HEK293 (cell line): ENCODE measurements at regions not wholly inside any gene's neighbourhood (a gene's known extent, or its start where the extent isn't known, plus 50 kb on each side); places are given as distances from the start of the nearest gene placed in this dataset.

ENCODE experiments used
- CTCF ChIA-PET: fragments of 350-600 bp; formaldehyde crosslinking; extraction: SDS; loops from one replicate; lab custom pipeline; 2021; ENCODE audit warnings: antibody characterized with exemption; lab: Yijun Ruan, JAX
- POLR2A ChIA-PET: fragments of 300-600 bp; formaldehyde crosslinking; extraction: SDS; loops from one replicate; lab custom pipeline; 2020; ENCODE audit warnings: antibody characterized with exemption, inconsistent platforms; lab: Yijun Ruan, JAX
- H3K27ac ChIP-seq: fragments of 200-500 bp; sonication (Bioruptor generic); 2 replicates; pipeline ENCODE4 v1.5.1; 2014; ENCODE audit warnings: low read depth, low read length, control low read depth, inconsistent platforms; ENCODE audit errors: extremely low read depth
- H3K36me3 ChIP-seq, 2 experiments: fragments of 200-500 bp in 1 of 2; sonication (Bioruptor generic) in 1 of 2; 1 replicate in 1 of 2; 2 replicates in 1 of 2; pipeline ENCODE4 v1.5.1; 2014 to 2017; ENCODE audit warnings: inconsistent platforms in 2 of 2, low read length in 2 of 2; ENCODE audit not compliant: control insufficient read depth in 2 of 2, insufficient read depth in 1 of 2
- H3K4me1 ChIP-seq: fragments of 200-500 bp; sonication (Bioruptor generic); 2 replicates; pipeline ENCODE4 v1.5.1; 2014; ENCODE audit warnings: mild to moderate bottlenecking, low read length, inconsistent platforms; ENCODE audit not compliant: control insufficient read depth, insufficient read depth
- H3K4me3 ChIP-seq: 2 replicates; pipeline ENCODE4 v1.5.1; 2011; ENCODE audit warnings: low read depth, mild to moderate bottlenecking, control low read depth, low read length, moderate library complexity
- H3K9me3 ChIP-seq: fragments of 200-500 bp; sonication (Bioruptor generic); 2 replicates; pipeline ENCODE4 v1.5.1; 2014; ENCODE audit warnings: low read depth, low read length, inconsistent platforms; ENCODE audit not compliant: control insufficient read depth, insufficient read depth
- HIC1 ChIP-seq: fragments of 450-650 bp; formaldehyde crosslinking; IDR thresholded peaks from 2 replicates; pipeline ENCODE4 v1.5.1; 2016; ENCODE audit warnings: missing biosample characterization, missing genetic modification characterization
- HOXD13 ChIP-seq: sonication (generic); formaldehyde crosslinking; IDR thresholded peaks from 2 replicates; pipeline ENCODE4 v1.8.0; 2022; ENCODE audit warnings: missing genetic modification reagents, borderline replicate concordance
- PATZ1 ChIP-seq: fragments of 450-650 bp; formaldehyde crosslinking; IDR thresholded peaks from 2 replicates; pipeline ENCODE4 v1.5.1; 2016; ENCODE audit warnings: missing biosample characterization, missing genetic modification characterization
- PRDM4 ChIP-seq: fragments of 450-650 bp; formaldehyde crosslinking; IDR thresholded peaks from 2 replicates; pipeline ENCODE4 v1.5.1; 2017; ENCODE audit warnings: missing biosample characterization, missing genetic modification characterization
- SALL2 ChIP-seq: fragments of 450-650 bp; formaldehyde crosslinking; IDR thresholded peaks from 2 replicates; pipeline ENCODE4 v1.5.0; 2017; ENCODE audit warnings: missing biosample characterization, mild to moderate bottlenecking, missing genetic modification characterization, borderline replicate concordance
- ZBTB17 ChIP-seq: fragments of 450-650 bp; formaldehyde crosslinking; IDR thresholded peaks from 2 replicates; pipeline ENCODE4 v1.5.1; 2016; ENCODE audit warnings: missing biosample characterization, missing genetic modification characterization
- ZEB2 ChIP-seq: fragments of 450-650 bp; formaldehyde crosslinking; IDR thresholded peaks from 2 replicates; pipeline ENCODE4 v1.5.1; 2016; ENCODE audit warnings: missing biosample characterization, missing genetic modification characterization
- ZNF140 ChIP-seq: fragments of 450-650 bp; formaldehyde crosslinking; IDR thresholded peaks from 2 replicates; pipeline ENCODE4 v1.5.1; 2016; ENCODE audit warnings: missing biosample characterization, missing genetic modification characterization
- ZNF157 ChIP-seq: fragments of 450-650 bp; formaldehyde crosslinking; IDR thresholded peaks from 2 replicates; pipeline ENCODE4 v1.5.1; 2016; ENCODE audit warnings: missing biosample characterization, missing genetic modification characterization
- ZNF184 ChIP-seq: fragments of 450-650 bp; IDR thresholded peaks from 2 replicates; pipeline ENCODE4 v1.5.1; 2018; ENCODE audit warnings: missing biosample characterization, mild to moderate bottlenecking, missing genetic modification characterization
- ZNF280D ChIP-seq: fragments of 450-650 bp; formaldehyde crosslinking; IDR thresholded peaks from 2 replicates; pipeline ENCODE4 v1.5.1; 2016; ENCODE audit warnings: missing biosample characterization, missing genetic modification characterization
- ZNF350 ChIP-seq: fragments of 450-650 bp; formaldehyde crosslinking; IDR thresholded peaks from 2 replicates; pipeline ENCODE4 v1.5.0; 2017; ENCODE audit warnings: missing biosample characterization, mild to moderate bottlenecking, missing genetic modification characterization
- ZNF404 ChIP-seq: fragments of 450-650 bp; formaldehyde crosslinking; IDR thresholded peaks from 2 replicates; pipeline ENCODE4 v1.5.1; 2017; ENCODE audit warnings: missing biosample characterization, missing genetic modification characterization
- ZNF664 ChIP-seq: fragments of 450-650 bp; formaldehyde crosslinking; IDR thresholded peaks from 2 replicates; pipeline ENCODE4 v1.5.1; 2016; ENCODE audit warnings: missing biosample characterization, missing genetic modification characterization
- ZNF677 ChIP-seq: fragments of 450-650 bp; IDR thresholded peaks from 2 replicates; pipeline ENCODE4 v1.5.0; 2018; ENCODE audit warnings: missing biosample characterization, mild to moderate bottlenecking, missing genetic modification characterization, moderate library complexity
- ZSCAN16 ChIP-seq: fragments of 450-650 bp; formaldehyde crosslinking; IDR thresholded peaks from 2 replicates; pipeline ENCODE4 v1.5.1; 2016; ENCODE audit warnings: missing biosample characterization, missing genetic modification characterization

GRCh38 chr6:156550949-156551348 is 226.2 kb upstream of the ARID1B start (continued):
- TF ChIP-seq ZNF184 (no peak), ZNF157 (tag by site-specific recombination) (no peak), PATZ1 (tag by site-specific recombination) (no peak), ZNF664 (no peak), ZNF350 (tag by site-specific recombination) (no peak), ZBTB17 (tag by site-specific recombination) (no peak), ZNF280D (tag by site-specific recombination) (no peak), PRDM4 (tag by site-specific recombination) (no peak), HOXD13 (CRISPR knock-in tag) (no peak), ZNF140 (tag by site-specific recombination) (no peak), ZSCAN16 (tag by site-specific recombination) (no peak)

GRCh38 chr6:156545931-156546330 is 231.2 kb upstream of the ARID1B start:
- ChIA-PET POLR2A (no interaction called here), CTCF (no interaction called here)
- no peaks in the 10 kb centered on the region for H3K4me1 ChIP-seq
- H3K9me3 ChIP-seq = no peaks in the 10 kb centered on the region
- TF ChIP-seq ZEB2 (tag by site-specific recombination) = no peak
- TF ChIP-seq ZNF677 (tag by site-specific recombination) = no peak
- no peak for TF ChIP-seq ZNF404 (tag by site-specific recombination)
- no peak for TF ChIP-seq SALL2 (tag by site-specific recombination)
- no peak for TF ChIP-seq HIC1
- no peak overlapping the region for H3K4me3 ChIP-seq
- no peak overlapping the region for H3K27ac ChIP-seq
- no peaks in the 10 kb centered on the region for H3K36me3 ChIP-seq
